Glutamatergic neuron (in vitro differentiated cells): ENCODE measurements at regions not wholly inside any gene's neighbourhood (a gene's known extent, or its start where the extent isn't known, plus 50 kb on each side); places are given as distances from the start of the nearest gene placed in this dataset.

Experiments used
- DNase-seq: peaks from one replicate; pipeline ENCODE4 v3.0.0; 2022
- H3K27ac Mint-ChIP-seq: one replicate; pipeline ENCODE4 v1.8.0; 2020; ENCODE audit warnings: mild to moderate bottlenecking, mixed read lengths, inconsistent platforms; ENCODE audit not compliant: unreplicated experiment
- H3K27me3 Mint-ChIP-seq: one replicate; pipeline ENCODE4 v1.8.0; 2020; ENCODE audit warnings: mild to moderate bottlenecking, moderate library complexity, mixed read lengths, inconsistent platforms; ENCODE audit not compliant: unreplicated experiment
- H3K36me3 Mint-ChIP-seq: one replicate; pipeline ENCODE4 v1.8.0; 2020; ENCODE audit warnings: mild to moderate bottlenecking, mixed read lengths, inconsistent platforms; ENCODE audit not compliant: unreplicated experiment
- H3K4me1 Mint-ChIP-seq: one replicate; pipeline ENCODE4 v1.8.0; 2020; ENCODE audit warnings: mild to moderate bottlenecking, low read depth, mixed read lengths, inconsistent platforms; ENCODE audit not compliant: unreplicated experiment
- H3K4me3 Mint-ChIP-seq: one replicate; pipeline ENCODE4 v1.8.0; 2020; ENCODE audit warnings: mild to moderate bottlenecking, mixed read lengths, inconsistent platforms; ENCODE audit not compliant: unreplicated experiment
- H3K9me3 Mint-ChIP-seq: one replicate; pipeline ENCODE4 v1.8.0; 2020; ENCODE audit warnings: mild to moderate bottlenecking, moderate library complexity, mixed read lengths, inconsistent platforms; ENCODE audit not compliant: unreplicated experiment
- TF ChIP-seq, protein P1 (sequence below): fragments of 200-600 bp; sonication (generic); IDR thresholded peaks from one replicate; pipeline ENCODE4 v1.5.0; 2021; ENCODE audit not compliant: partially characterized antibody, unreplicated experiment

DNA sequence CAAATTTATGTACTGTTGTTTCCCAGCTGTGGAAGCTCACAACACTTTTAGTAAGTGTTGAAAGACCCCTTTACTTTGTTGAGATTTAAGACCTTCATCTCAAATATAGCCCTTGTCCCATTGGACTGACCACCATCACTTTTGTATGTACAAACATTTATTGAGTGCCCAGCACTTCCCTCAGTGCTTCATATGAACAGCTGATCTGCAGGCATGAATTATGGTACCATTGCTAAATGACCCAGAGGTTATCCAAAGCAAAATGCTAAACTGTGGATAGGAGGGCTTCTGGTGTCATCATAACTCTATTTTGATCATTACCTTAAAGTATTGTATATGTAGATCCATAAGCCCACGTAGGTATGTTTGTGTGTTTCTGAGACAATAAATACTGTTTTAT, 285.7 kb upstream of the RGS6 start:
- TF ChIP-seq, protein P1, sequence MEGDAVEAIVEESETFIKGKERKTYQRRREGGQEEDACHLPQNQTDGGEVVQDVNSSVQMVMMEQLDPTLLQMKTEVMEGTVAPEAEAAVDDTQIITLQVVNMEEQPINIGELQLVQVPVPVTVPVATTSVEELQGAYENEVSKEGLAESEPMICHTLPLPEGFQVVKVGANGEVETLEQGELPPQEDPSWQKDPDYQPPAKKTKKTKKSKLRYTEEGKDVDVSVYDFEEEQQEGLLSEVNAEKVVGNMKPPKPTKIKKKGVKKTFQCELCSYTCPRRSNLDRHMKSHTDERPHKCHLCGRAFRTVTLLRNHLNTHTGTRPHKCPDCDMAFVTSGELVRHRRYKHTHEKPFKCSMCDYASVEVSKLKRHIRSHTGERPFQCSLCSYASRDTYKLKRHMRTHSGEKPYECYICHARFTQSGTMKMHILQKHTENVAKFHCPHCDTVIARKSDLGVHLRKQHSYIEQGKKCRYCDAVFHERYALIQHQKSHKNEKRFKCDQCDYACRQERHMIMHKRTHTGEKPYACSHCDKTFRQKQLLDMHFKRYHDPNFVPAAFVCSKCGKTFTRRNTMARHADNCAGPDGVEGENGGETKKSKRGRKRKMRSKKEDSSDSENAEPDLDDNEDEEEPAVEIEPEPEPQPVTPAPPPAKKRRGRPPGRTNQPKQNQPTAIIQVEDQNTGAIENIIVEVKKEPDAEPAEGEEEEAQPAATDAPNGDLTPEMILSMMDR = no peak
- Mint-ChIP-seq H3K4me3 (no peak overlapping the region), H3K4me1 (no peaks in the 10 kb centered on the region), H3K36me3 (peaks cover 15% of the 10 kb centered on the region), H3K27me3 (no peaks in the 10 kb centered on the region), H3K27ac (no peak overlapping the region), H3K9me3 (peaks cover 4% of the 10 kb centered on the region)
- no peak for DNase-seq

DNA sequence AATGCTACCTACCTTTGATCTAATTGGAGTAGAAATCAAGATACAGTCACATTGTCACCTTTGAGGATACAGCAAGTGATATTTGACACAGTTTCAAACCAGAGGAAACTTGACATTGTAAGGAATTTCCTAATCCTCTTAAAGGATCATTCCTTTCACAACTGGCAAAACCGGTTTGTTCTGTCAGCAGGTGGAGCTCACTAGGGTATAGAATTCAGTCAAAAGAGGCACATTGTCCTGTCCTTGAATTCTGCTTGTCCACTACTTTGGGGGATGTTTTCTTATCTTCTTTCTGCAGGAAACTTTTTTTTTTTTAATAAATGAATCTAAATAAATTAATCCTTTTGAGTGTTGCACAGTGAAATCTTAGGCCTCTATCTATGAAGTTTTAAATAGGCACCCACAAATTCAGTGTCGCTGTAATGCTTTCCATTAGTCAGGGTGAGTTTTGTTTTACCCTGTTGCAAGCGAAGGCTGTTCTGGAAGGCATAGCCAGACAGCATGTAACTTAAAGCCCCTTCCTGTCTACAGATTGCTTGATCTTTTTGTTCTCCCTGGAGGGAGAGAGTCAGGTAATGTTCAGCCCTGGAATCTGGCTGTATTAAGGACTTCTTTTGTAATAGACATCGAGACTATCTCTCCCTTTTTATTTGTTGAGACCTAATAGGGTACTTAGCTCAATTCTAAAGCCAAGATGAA, 285.0 kb upstream of the RGS6 start:
- Mint-ChIP-seq H3K4me3 (no peak overlapping the region), H3K27me3 (no peaks in the 10 kb centered on the region), H3K4me1 (no peaks in the 10 kb centered on the region), H3K36me3 (peaks cover 13% of the 10 kb centered on the region), H3K9me3 (peaks cover 2% of the 10 kb centered on the region), H3K27ac (no peak overlapping the region)
- DNase-seq = no peak
- TF ChIP-seq, protein P1 = no peak

DNA sequence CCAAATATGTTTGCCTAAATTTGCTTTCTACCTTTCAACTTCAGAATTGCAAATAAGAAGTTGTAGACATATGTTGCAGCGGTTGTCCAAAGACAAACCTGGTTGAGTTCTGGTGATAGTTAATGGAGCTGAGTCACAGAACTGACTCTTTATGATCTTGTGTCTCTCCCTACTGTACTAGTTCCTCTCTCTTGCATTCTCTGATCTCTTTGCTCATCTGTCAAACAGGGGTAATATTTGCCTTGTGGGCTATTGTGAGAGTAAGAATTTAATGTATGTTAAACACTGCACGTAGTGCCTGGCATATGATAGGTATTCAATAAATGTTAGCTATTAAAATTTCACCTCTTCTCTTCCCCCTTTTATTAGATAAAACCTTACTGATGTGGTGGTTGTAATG, 283.5 kb upstream of the RGS6 start:
- DNase-seq = no peak
- Mint-ChIP-seq H3K9me3 (peaks cover 2% of the 10 kb centered on the region), H3K4me3 (no peak overlapping the region), H3K27me3 (no peaks in the 10 kb centered on the region), H3K36me3 (peaks cover 11% of the 10 kb centered on the region), H3K4me1 (no peaks in the 10 kb centered on the region), H3K27ac (no peak overlapping the region)
- TF ChIP-seq, protein P1 = no peak

DNA sequence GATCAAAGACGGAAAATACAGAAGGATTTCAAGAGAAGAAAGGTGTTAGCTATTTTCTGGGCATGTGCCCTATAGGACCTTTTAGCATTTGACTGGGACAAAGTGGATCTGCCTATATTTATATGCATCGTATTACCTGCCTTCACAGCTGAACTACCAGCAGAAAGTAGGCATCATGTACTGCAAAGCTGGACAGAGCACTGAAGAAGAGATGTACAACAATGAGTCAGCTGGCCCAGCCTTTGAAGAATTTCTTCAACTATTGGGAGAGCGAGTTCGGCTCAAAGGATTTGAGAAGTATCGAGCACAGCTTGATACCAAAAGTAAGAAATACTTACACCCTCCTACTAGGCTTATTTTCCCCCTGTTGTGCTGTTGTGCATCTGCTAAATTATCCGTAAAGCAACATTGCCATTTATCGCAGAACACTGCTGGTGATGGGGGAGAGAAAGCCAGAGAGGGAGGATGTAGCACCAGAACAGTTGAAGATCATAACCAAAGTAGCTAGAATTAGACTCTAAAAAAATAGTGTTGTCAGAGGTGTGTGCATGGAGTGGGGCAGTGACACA, 282.0 kb upstream of the RGS6 start:
- Mint-ChIP-seq H3K27ac (no peak overlapping the region), H3K4me3 (no peak overlapping the region), H3K36me3 (peaks cover 11% of the 10 kb centered on the region), H3K27me3 (no peaks in the 10 kb centered on the region), H3K9me3 (no peaks in the 10 kb centered on the region), H3K4me1 (no peaks in the 10 kb centered on the region)
- TF ChIP-seq, protein P1 = no peak
- no peak for DNase-seq

DNA sequence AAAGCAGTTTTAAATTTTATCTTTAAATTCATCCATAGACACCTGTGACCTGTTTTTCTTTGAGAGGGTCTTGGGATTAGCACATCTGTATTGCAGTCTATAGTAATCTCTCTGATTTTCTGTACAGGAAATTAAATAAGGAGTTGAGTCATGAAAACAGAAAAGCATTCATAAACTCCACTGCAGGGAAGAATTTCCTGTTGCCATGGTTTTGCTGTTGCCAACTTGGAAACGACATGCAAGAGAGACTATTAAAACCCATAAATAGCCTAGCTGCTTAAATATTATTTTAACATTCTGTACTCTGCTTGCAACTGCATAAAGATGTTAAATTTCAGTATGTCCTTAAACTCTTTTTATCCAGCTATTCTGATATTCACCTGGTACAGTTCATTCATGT, 281.0 kb upstream of the RGS6 start:
- DNase-seq = no peak
- no peak overlapping the region for H3K27ac Mint-ChIP-seq
- H3K9me3 Mint-ChIP-seq = no peaks in the 10 kb centered on the region
- no peak overlapping the region for H3K4me3 Mint-ChIP-seq
- H3K27me3 Mint-ChIP-seq = no peaks in the 10 kb centered on the region
- peaks cover 11% of the 10 kb centered on the region for H3K36me3 Mint-ChIP-seq
- TF ChIP-seq, protein P1 = no peak
- no peaks in the 10 kb centered on the region for H3K4me1 Mint-ChIP-seq
